GM12864 (cell line): ENCODE measurements at regions not wholly inside any gene's neighbourhood (a gene's known extent, or its start where the extent isn't known, plus 50 kb on each side); places are given as distances from the start of the nearest gene placed in this dataset.

Experiments
- DNase-seq: peaks from one replicate; pipeline ENCODE4 v3.0.0-alpha.2; 2011; ENCODE audit warnings: low read depth
- H3K4me3 ChIP-seq: 2 replicates; pipeline ENCODE4 v1.5.1; 2011; ENCODE audit warnings: mild to moderate bottlenecking, low read depth, low read length, control low read depth
- CTCF ChIP-seq: IDR thresholded peaks from 2 replicates; pipeline ENCODE4 v1.5.1; 2011; ENCODE audit warnings: low read depth, mild to moderate bottlenecking, moderate library complexity, low read length, control low read depth, inconsistent platforms; ENCODE audit errors: missing control alignments

- no peak for DNase-seq
- TF ChIP-seq CTCF, result no peak
- H3K4me3 ChIP-seq, result no peak overlapping the region
These were observed 353.7 kb upstream of the NCAM2 start for GRCh38 chr21:20644552-20644951.

DNA sequence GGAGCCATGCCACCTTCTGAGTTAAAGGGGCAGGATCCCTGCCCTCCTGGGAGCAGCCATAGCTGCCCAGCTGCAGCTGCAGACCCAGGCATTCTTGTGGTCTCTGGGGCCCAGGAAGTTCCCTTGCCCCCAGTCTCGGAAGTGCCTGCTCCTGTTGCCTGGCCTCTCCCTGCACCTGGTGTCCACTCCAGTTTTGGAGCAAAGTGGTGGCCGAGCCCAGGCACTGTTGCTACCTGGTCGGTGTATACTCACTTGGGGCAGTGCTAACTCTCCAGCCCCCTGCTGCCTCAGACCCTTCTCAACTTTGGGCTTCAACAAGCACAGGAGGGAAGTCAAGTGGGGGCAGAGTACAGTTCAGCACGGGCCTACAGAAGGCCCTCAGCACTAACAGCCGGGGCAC is 352.9 kb upstream of the NCAM2 start:
- no peak for TF ChIP-seq CTCF
- H3K4me3 ChIP-seq, result no peak overlapping the region
- DNase-seq, result no peak

GRCh38 chr21:20646431-20647165 is 351.6 kb upstream of the NCAM2 start:
- no peak for TF ChIP-seq CTCF
- H3K4me3 ChIP-seq, result no peak overlapping the region
- DNase-seq, result no peak

- DNase-seq, result no peak
- no peak for TF ChIP-seq CTCF
- no peak overlapping the region for H3K4me3 ChIP-seq
These were observed 350.6 kb upstream of the NCAM2 start for GRCh38 chr21:20647607-20648006.

DNA sequence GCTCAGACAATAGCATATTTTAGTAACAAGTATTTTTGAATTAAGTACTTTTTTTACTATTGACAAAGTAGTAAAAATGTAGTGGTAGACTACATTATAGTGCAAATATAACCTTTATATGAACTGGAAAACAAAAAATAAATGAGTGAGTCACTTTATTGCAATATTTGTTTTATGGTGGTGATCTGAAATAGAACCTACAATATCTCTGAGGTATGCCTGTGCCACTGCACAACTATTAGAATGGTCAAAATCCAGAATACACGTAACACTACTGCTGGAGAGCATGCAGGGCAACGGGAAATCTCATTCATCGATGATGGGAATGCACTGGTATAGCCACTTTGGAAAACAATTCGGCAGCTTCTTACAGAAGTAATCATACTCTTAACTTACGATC is 349.0 kb upstream of the NCAM2 start:
- no peak overlapping the region for H3K4me3 ChIP-seq
- no peak for TF ChIP-seq CTCF
- no peak for DNase-seq

- DNase-seq, result no peak
- no peak for TF ChIP-seq CTCF
- H3K4me3 ChIP-seq, result no peak overlapping the region
These were observed 345.4 kb upstream of the NCAM2 start for GRCh38 chr21:20652846-20653245.

DNA sequence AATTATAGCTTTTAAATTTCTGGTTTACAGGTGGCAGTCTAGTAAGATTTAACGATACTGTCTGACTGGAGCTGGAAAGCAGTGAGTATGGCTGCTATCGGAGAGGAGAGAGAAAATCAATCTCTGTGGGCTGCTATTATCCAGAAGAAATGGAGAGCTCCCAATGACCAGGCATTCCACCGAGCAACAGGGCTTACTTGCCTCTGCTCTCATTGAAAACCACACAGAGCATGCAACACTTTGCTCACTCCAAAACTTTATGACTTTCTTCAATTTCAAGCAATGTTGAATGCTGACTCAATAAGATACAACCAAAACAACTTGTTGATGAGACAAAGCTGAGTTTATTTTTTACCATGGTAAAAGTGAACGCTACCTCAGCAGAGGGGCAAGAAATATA is 337.0 kb upstream of the NCAM2 start:
- TF ChIP-seq CTCF, result no peak
- H3K4me3 ChIP-seq, result no peak overlapping the region
- DNase-seq, result no peak
